Peyer's patch (tissue), 4 donors: ENCODE measurements at regions not wholly inside any gene's neighbourhood (a gene's known extent, or its start where the extent isn't known, plus 50 kb on each side); places are given as distances from the start of the nearest gene placed in this dataset.

Source experiments
- DNase-seq, 3 donors: peaks; one replicate each; pipeline ENCODE4 v3.0.0-alpha.2; 2017 to 2019
- H3K27ac ChIP-seq, 4 donors: fragments of 200-600 bp; sonication (generic); one replicate each; pipeline ENCODE4 v1.5.1; 2016 to 2019
- H3K27me3 ChIP-seq, 2 donors: fragments of 200-600 bp; sonication (generic); one replicate each; pipeline ENCODE4 v1.5.1; 2019
- H3K36me3 ChIP-seq, 3 donors: fragments of 200-600 bp; sonication (generic); one replicate each; pipeline ENCODE4 v1.5.1; 2016 to 2019
- H3K4me1 ChIP-seq, 4 donors: fragments of 200-600 bp; sonication (generic); one replicate each; pipeline ENCODE4 v1.5.1; 2016 to 2019
- H3K4me3 ChIP-seq, 4 donors: fragments of 200-600 bp; sonication (generic); 1 replicate in 3 of 4; 2 replicates in 1 of 4; pipeline ENCODE4 v1.5.1; 2016 to 2019; ENCODE audit warnings: mild to moderate bottlenecking in 1 of 4
- H3K9me3 ChIP-seq, 4 donors: fragments of 200-600 bp; sonication (generic); one replicate each; pipeline ENCODE4 v1.5.1; 2016 to 2019; ENCODE audit warnings: mild to moderate bottlenecking in 1 of 4
- POLR2A ChIP-seq, 2 donors: fragments of 450-650 bp; IDR thresholded peaks; one replicate each; pipeline ENCODE4 v1.5.1; 2017; ENCODE audit warnings: antibody characterized with exemption in 2 of 2, mild to moderate bottlenecking in 2 of 2, moderate library complexity in 2 of 2
- TF ChIP-seq, protein P1 (sequence below), 6 experiments: fragments of 450-650 bp in 4 of 6; fragments of 200-600 bp in 2 of 6; sonication (generic) in 1 of 6; IDR thresholded peaks; one replicate each; pipeline ENCODE4 v1.5.1; 2017 to 2019; ENCODE audit warnings: antibody characterized with exemption in 6 of 6, mild to moderate bottlenecking in 3 of 6, moderate library complexity in 1 of 6

DNA sequence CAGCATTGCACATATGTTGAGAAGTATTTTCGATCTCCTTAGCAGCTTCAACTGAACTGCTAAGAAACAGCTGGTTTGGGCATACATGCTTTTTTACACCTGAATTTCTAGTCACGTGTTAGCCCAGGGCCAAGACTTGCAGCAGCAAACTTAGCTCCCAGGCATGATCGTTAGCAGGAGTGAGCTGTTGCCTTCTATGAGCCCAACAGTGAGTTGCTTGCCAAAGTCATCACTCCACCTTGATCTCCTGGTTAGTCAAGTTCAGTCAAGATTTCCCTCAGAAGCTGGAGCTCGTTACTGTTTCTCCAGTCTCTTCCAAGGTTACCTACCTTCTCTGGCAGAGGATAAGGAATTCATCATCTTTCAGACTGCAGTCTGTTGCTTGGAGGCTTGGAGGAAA lies 100.4 kb upstream of the SEMA6D start:
- Histone ChIP-seq H3K4me1 (no peaks in the 10 kb centered on the region), H3K27ac (no peak overlapping the region), H3K9me3 (no peaks in the 10 kb centered on the region), H3K36me3 (no peaks in the 10 kb centered on the region), H3K4me3 (no peak overlapping the region), H3K27me3 (no peaks in the 10 kb centered on the region)
- no peak for DNase-seq
- TF ChIP-seq POLR2A (IDR thresholded peaks at IDR 0.05) = no peak
- TF ChIP-seq, protein P1, sequence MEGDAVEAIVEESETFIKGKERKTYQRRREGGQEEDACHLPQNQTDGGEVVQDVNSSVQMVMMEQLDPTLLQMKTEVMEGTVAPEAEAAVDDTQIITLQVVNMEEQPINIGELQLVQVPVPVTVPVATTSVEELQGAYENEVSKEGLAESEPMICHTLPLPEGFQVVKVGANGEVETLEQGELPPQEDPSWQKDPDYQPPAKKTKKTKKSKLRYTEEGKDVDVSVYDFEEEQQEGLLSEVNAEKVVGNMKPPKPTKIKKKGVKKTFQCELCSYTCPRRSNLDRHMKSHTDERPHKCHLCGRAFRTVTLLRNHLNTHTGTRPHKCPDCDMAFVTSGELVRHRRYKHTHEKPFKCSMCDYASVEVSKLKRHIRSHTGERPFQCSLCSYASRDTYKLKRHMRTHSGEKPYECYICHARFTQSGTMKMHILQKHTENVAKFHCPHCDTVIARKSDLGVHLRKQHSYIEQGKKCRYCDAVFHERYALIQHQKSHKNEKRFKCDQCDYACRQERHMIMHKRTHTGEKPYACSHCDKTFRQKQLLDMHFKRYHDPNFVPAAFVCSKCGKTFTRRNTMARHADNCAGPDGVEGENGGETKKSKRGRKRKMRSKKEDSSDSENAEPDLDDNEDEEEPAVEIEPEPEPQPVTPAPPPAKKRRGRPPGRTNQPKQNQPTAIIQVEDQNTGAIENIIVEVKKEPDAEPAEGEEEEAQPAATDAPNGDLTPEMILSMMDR (IDR thresholded peaks at IDR 0.05) = no peak

DNA sequence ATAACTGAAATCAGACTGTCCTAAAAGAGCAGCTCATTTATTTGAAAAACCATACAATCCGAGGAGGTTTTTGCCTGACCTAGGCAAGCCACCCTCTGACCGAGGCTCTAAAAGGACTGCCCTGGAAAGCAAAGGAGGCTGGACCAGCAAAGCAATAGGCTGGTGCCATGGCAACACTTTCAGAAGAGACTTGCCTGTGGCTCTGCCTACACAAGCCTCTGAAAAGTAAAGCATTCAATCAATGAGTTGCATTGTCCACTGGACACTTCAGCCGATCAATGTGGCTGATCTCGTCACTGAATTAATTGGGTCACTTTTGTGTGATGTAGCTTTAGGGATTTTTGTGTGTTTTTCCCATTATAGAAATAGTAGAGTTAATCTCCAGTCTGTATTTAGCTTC lies 99.1 kb upstream of the SEMA6D start:
- Histone ChIP-seq H3K27me3 (no peaks in the 10 kb centered on the region), H3K36me3 (no peaks in the 10 kb centered on the region), H3K9me3 (no peaks in the 10 kb centered on the region), H3K4me3 (no peak overlapping the region), H3K4me1 (no peaks in the 10 kb centered on the region), H3K27ac (no peak overlapping the region)
- no peak for TF ChIP-seq POLR2A (IDR thresholded peaks at IDR 0.05)
- TF ChIP-seq, protein P1 (IDR thresholded peaks at IDR 0.05) = no peak
- DNase-seq = no peak

DNA sequence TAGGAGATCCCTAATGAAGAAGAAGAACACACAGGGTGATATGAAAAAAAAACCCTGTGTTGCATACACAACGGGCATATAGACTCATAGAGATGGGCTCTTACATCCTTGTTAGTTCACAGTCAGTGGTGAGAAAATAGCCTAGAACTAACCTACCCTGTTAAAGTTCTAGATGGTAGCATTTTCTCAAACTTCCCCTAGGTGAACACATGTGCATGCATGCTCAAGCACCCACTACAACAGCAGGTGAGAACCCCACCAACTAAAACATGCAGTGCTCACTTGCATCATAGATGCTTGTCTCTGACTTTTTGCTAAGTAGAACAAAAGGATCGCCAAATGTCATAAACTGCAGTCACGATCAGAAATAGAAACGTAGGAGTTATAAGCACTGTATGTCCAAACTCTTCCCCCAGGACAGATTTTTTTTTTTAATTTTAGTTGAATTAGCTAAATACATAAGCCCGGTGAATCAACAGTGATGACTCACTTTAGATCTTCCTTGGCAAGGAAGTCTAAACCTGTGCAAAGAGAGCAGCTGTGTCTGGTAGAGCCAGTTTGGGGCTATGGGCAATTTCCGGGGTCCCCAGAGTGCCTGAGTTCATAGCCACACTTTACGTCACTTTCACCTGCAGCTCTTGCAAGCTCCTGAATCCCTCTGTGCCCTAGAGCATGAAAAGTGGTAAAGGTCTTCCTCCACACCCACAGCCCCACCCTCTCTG lies 96.2 kb upstream of the SEMA6D start:
- no peaks in the 10 kb centered on the region for H3K9me3 ChIP-seq
- no peaks in the 10 kb centered on the region for H3K36me3 ChIP-seq
- H3K27ac ChIP-seq = no peak overlapping the region
- TF ChIP-seq POLR2A (IDR thresholded peaks at IDR 0.05) = no peak
- TF ChIP-seq, protein P1 (IDR thresholded peaks at IDR 0.05) = no peak
- H3K27me3 ChIP-seq = no peaks in the 10 kb centered on the region
- no peak for DNase-seq
- H3K4me1 ChIP-seq = no peaks in the 10 kb centered on the region
- H3K4me3 ChIP-seq = no peak overlapping the region

DNA sequence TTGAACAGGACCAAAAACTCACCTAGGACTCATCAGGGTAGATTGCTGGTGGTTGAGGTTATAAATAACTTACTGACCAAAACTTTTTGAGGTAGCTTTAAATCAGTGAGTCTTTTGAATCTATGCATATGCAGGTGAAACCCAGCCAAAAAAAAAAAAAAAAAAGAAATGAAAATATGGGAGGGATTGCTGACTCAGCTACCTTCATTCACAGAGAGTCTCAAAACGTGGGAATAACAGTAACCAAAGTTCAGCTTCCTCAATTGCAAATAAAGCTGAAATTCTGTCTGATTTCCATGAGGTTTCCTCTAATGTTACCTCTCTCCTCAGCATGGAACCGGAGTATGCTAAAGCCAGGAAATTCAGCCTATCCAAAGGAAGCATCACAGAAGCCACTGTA lies 95.2 kb upstream of the SEMA6D start:
- DNase-seq = no peak
- H3K36me3 ChIP-seq = no peaks in the 10 kb centered on the region
- H3K4me3 ChIP-seq = no peak overlapping the region
- no peaks in the 10 kb centered on the region for H3K9me3 ChIP-seq
- H3K4me1 ChIP-seq = no peaks in the 10 kb centered on the region
- H3K27me3 ChIP-seq = no peaks in the 10 kb centered on the region
- no peak overlapping the region for H3K27ac ChIP-seq
- TF ChIP-seq POLR2A (IDR thresholded peaks at IDR 0.05) = no peak
- TF ChIP-seq, protein P1 (IDR thresholded peaks at IDR 0.05) = no peak

DNA sequence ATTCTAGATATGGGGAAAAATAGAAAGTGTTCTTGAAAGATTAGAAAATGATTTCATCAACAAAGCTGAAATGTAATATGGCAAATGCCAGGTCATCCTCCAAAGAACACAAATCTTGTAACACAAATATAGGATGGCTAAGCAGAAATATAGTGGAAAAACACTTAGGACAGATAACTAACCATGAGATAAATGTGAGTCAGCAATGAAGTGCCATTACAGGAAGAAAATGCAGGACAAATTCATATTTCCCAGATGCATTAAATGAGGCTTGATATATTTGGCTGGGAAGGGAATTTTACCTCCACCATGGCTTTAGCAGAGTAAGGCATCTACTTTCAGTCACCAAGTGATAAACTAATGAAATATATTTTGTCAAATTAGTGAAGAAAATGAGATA lies 92.8 kb upstream of the SEMA6D start:
- Histone ChIP-seq H3K9me3 (no peaks in the 10 kb centered on the region), H3K27me3 (no peaks in the 10 kb centered on the region), H3K27ac (no peak overlapping the region), H3K36me3 (no peaks in the 10 kb centered on the region), H3K4me1 (no peaks in the 10 kb centered on the region), H3K4me3 (no peak overlapping the region)
- no peak for DNase-seq
- TF ChIP-seq, protein P1 (IDR thresholded peaks at IDR 0.05) = no peak
- TF ChIP-seq POLR2A (IDR thresholded peaks at IDR 0.05) = no peak

DNA sequence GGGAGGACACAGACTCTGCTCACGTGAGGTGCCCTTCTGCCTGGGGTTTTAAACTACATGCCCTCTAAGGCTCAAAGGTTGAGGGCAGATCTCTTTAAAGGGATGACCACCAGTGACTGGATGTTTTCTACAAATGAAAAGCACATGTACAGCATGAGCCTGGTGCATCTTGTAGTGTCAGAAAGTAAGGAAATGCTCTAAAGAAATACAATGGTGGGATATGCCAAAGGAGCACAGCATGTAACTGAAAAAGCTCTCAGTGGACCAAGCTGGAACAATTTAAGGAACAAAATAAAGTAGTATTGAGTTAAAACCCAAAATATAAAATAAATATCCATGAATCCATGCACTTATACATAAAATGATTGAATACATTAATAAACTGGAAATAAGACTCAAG lies 78.3 kb upstream of the SEMA6D start:
- Histone ChIP-seq H3K4me3 (no peak overlapping the region), H3K9me3 (no peaks in the 10 kb centered on the region), H3K4me1 (no peaks in the 10 kb centered on the region), H3K27ac (no peak overlapping the region), H3K27me3 (no peaks in the 10 kb centered on the region), H3K36me3 (no peaks in the 10 kb centered on the region)
- no peak for DNase-seq
- TF ChIP-seq POLR2A (IDR thresholded peaks at IDR 0.05) = no peak
- TF ChIP-seq, protein P1 (IDR thresholded peaks at IDR 0.05) = no peak
